Trophoblast cell (in vitro differentiated cells and primary cell): ENCODE measurements at regions not wholly inside any gene's neighbourhood (a gene's known extent, or its start where the extent isn't known, plus 50 kb on each side); places are given as distances from the start of the nearest gene placed in this dataset.

Experiments used
- DNase-seq, 2 donors: peaks; one replicate each; pipeline ENCODE4 v3.0.0-alpha.2; 2016
- H2AFZ ChIP-seq: 2 replicates; pipeline ENCODE4 v1.6.1; 2013; ENCODE audit warnings: low read length, moderate library complexity, mild to moderate bottlenecking; ENCODE audit not compliant: insufficient read depth, poor library complexity
- H2AK5ac ChIP-seq: 2 replicates; pipeline ENCODE4 v1.6.1; 2013; ENCODE audit warnings: mild to moderate bottlenecking, low read length
- H2BK120ac ChIP-seq: 2 replicates; pipeline ENCODE4 v1.6.1; 2013; ENCODE audit warnings: low read length, mild to moderate bottlenecking, moderate library complexity; ENCODE audit not compliant: insufficient read depth, poor library complexity
- H2BK12ac ChIP-seq: 2 replicates; pipeline ENCODE4 v1.6.1; 2013; ENCODE audit warnings: mild to moderate bottlenecking, low read length, moderate library complexity
- H2BK5ac ChIP-seq: 2 replicates; pipeline ENCODE4 v1.6.1; 2013; ENCODE audit warnings: low read length, low read depth, moderate library complexity, mild to moderate bottlenecking; ENCODE audit not compliant: poor library complexity
- H3K14ac ChIP-seq: 2 replicates; pipeline ENCODE4 v1.6.1; 2013; ENCODE audit warnings: mild to moderate bottlenecking, low read length
- H3K18ac ChIP-seq: 2 replicates; pipeline ENCODE4 v1.6.1; 2013; ENCODE audit warnings: mild to moderate bottlenecking, low read length
- H3K23ac ChIP-seq: 2 replicates; pipeline ENCODE4 v1.6.1; 2013; ENCODE audit warnings: low read length
- H3K27ac ChIP-seq: 2 replicates; pipeline ENCODE4 v1.5.1; 2013; ENCODE audit warnings: low read depth, mild to moderate bottlenecking, inconsistent platforms, low read length, moderate library complexity
- H3K27me3 ChIP-seq: 2 replicates; pipeline ENCODE4 v1.6.1; 2013; ENCODE audit warnings: inconsistent platforms, mild to moderate bottlenecking, low read length, moderate library complexity; ENCODE audit not compliant: insufficient read depth
- H3K36me3 ChIP-seq, 2 experiments: 1 replicate in 1 of 2; 2 replicates in 1 of 2; pipeline ENCODE4 v1.6.1; 2013; ENCODE audit warnings: low read length in 2 of 2, mild to moderate bottlenecking in 2 of 2, moderate library complexity in 1 of 2; ENCODE audit not compliant: insufficient read depth in 2 of 2, control insufficient read depth in 1 of 2
- H3K4ac ChIP-seq: 2 replicates; pipeline ENCODE4 v1.6.1; 2013; ENCODE audit warnings: low read depth, mild to moderate bottlenecking, low read length, moderate library complexity
- H3K4me1 ChIP-seq, 2 experiments: 1 replicate in 1 of 2; 2 replicates in 1 of 2; pipeline ENCODE4 v1.6.1; 2013; ENCODE audit warnings: low read length in 2 of 2, mild to moderate bottlenecking in 2 of 2, moderate library complexity in 1 of 2; ENCODE audit not compliant: insufficient read depth in 2 of 2, control insufficient read depth in 1 of 2
- H3K4me2 ChIP-seq: 2 replicates; pipeline ENCODE4 v1.6.1; 2013; ENCODE audit warnings: inconsistent platforms, mild to moderate bottlenecking, low read length, moderate library complexity
- H3K4me3 ChIP-seq: 2 replicates; pipeline ENCODE4 v1.5.1; 2013; ENCODE audit warnings: mild to moderate bottlenecking, low read depth, low read length, inconsistent platforms
- H3K79me1 ChIP-seq: one replicate; pipeline ENCODE4 v1.6.1; 2013; ENCODE audit warnings: low read length
- H3K79me2 ChIP-seq: 2 replicates; pipeline ENCODE4 v1.6.1; 2013; ENCODE audit warnings: low read length, mild to moderate bottlenecking; ENCODE audit not compliant: control insufficient read depth, insufficient read depth, poor library complexity
- H3K9ac ChIP-seq: 2 replicates; pipeline ENCODE4 v1.6.1; 2013; ENCODE audit warnings: mild to moderate bottlenecking, low read length
- H3K9me3 ChIP-seq: 2 replicates; pipeline ENCODE4 v1.6.1; 2013; ENCODE audit warnings: low read depth, mild to moderate bottlenecking, control low read depth, inconsistent platforms, low read length; ENCODE audit not compliant: insufficient read depth
- H4K12ac ChIP-seq: 2 replicates; pipeline ENCODE4 v1.6.1; 2013; ENCODE audit warnings: low read depth, mild to moderate bottlenecking, low read length, moderate library complexity
- H4K8ac ChIP-seq: 2 replicates; pipeline ENCODE4 v1.6.1; 2013; ENCODE audit warnings: low read depth, mild to moderate bottlenecking, low read length, moderate library complexity
- H4K91ac ChIP-seq: one replicate; pipeline ENCODE4 v1.6.1; 2013; ENCODE audit warnings: low read depth, mild to moderate bottlenecking, low read length, moderate library complexity
- WGBS: extraction: QIAGEN DNeasy Blood & Tissue Kit; methylation state at CpG from one replicate; pipeline ENCODE4 v1.1.7; 2013; ENCODE audit warnings: missing lambda C conversion rate; ENCODE audit not compliant: insufficient read length, insufficient coverage; ENCODE audit errors: extremely low coverage; 5-methylcytosine and 5-hydroxymethylcytosine counted together

- Histone ChIP-seq H3K4me1 (peaks cover 22 to 24% of the 10 kb centered on the region in 2 experiments), H3K79me2 (peaks cover 8% of the 10 kb centered on the region), H3K4ac (peak overlapping the region; percentile 50), H3K27me3 (no peaks in the 10 kb centered on the region), H3K4me2 (no peak overlapping the region), H3K18ac (peak overlapping the region; percentile 78), H2BK5ac (peak overlapping the region; percentile 33), H4K12ac (no peak overlapping the region), H4K8ac (peak overlapping the region; percentile 57), H2AK5ac (peak overlapping the region; percentile 69), H2BK12ac (peak overlapping the region; percentile 98), H3K36me3 (peaks cover 31 to 51% of the 10 kb centered on the region in 2 experiments), H2BK120ac (peak overlapping the region; percentile 48), H3K14ac (peak overlapping the region; percentile 85), H2AFZ (no peak overlapping the region), H3K27ac (peak overlapping the region; percentile 28), H3K9me3 (peaks cover 2% of the 10 kb centered on the region), H3K9ac (peak overlapping the region; percentile 21), H3K4me3 (no peak overlapping the region), H3K79me1 (peaks cover 61% of the 10 kb centered on the region), H4K91ac (peak overlapping the region; percentile 94), H3K23ac (no peak overlapping the region)
- no CpG with 5 or more reads among the region's 10 CpGs for WGBS
- no peak for DNase-seq
Measured at GRCh38 chr15:62841891-62842559, 200.5 kb upstream of the TPM1 start.

DNA sequence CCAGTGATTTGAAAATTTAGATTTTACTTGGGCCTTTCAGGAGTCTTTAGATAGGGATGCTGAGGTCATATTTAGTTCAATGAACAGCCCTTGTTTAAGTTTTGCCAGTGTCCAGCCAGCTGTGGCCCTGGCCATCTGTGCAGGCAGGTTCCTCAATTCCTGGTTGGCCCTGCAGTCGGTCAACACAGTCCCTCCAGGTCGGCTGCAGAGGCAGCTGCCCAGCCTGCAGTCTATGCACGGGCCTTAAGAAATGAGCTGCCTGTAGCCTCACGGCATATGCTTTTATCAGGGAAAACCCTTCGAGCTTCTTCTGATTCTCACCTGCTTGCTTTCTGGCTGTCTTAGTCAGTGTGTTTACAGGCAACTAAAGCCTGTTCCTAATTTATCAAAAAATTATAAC is 199.2 kb upstream of the TPM1 start:
- Histone ChIP-seq H2AK5ac (peak overlapping the region; percentile 67), H3K79me1 (peaks cover 68% of the 10 kb centered on the region), H3K23ac (no peak overlapping the region), H2BK12ac (peak overlapping the region; percentile 26), H4K8ac (peak overlapping the region; percentile 25), H3K9ac (no peak overlapping the region), H3K14ac (no peak overlapping the region), H3K4me1 (peaks cover 29 to 32% of the 10 kb centered on the region in 2 experiments), H3K4ac (peak overlapping the region; percentile 30), H2AFZ (no peak overlapping the region), H3K36me3 (peaks cover 27 to 43% of the 10 kb centered on the region in 2 experiments), H2BK5ac (peak overlapping the region; percentile 1), H3K18ac (peak overlapping the region; percentile 8), H3K79me2 (peaks cover 12% of the 10 kb centered on the region), H4K12ac (no peak overlapping the region), H3K9me3 (no peaks in the 10 kb centered on the region), H4K91ac (peak overlapping the region; percentile 83), H3K27me3 (no peaks in the 10 kb centered on the region), H3K4me2 (no peak overlapping the region), H3K27ac (peak overlapping the region; percentile 99), H2BK120ac (peak overlapping the region; percentile 74), H3K4me3 (no peak overlapping the region)
- no CpG with 5 or more reads among the region's 5 CpGs for WGBS
- DNase-seq: no peak

GRCh38 chr15:62844564-62845240 is 197.8 kb upstream of the TPM1 start:
- no CpG with 5 or more reads among the region's 10 CpGs for WGBS
- Histone ChIP-seq H3K23ac (no peak overlapping the region), H3K4me1 (peaks cover 35% of the 10 kb centered on the region in 2 experiments), H3K36me3 (peaks cover 22 to 30% of the 10 kb centered on the region in 2 experiments), H3K9me3 (no peaks in the 10 kb centered on the region), H2AFZ (no peak overlapping the region), H3K4me3 (no peak overlapping the region), H3K4me2 (no peak overlapping the region), H4K8ac (peak overlapping the region; percentile 18), H3K79me1 (peaks cover 79% of the 10 kb centered on the region), H4K12ac (no peak overlapping the region), H3K14ac (peak overlapping the region; percentile 63), H2BK120ac (peak overlapping the region; percentile 93), H2AK5ac (peak overlapping the region; percentile 49), H3K18ac (peak overlapping the region; percentile 35), H4K91ac (peak overlapping the region; percentile 96), H3K79me2 (peaks cover 17% of the 10 kb centered on the region), H3K9ac (no peak overlapping the region), H3K4ac (peak overlapping the region; percentile 73), H3K27ac (peak overlapping the region; percentile 99), H3K27me3 (no peaks in the 10 kb centered on the region), H2BK12ac (peak overlapping the region; percentile 91), H2BK5ac (peak overlapping the region; percentile 98)
- peak in 1 of 2 donors; percentile 23 for DNase-seq

DNA sequence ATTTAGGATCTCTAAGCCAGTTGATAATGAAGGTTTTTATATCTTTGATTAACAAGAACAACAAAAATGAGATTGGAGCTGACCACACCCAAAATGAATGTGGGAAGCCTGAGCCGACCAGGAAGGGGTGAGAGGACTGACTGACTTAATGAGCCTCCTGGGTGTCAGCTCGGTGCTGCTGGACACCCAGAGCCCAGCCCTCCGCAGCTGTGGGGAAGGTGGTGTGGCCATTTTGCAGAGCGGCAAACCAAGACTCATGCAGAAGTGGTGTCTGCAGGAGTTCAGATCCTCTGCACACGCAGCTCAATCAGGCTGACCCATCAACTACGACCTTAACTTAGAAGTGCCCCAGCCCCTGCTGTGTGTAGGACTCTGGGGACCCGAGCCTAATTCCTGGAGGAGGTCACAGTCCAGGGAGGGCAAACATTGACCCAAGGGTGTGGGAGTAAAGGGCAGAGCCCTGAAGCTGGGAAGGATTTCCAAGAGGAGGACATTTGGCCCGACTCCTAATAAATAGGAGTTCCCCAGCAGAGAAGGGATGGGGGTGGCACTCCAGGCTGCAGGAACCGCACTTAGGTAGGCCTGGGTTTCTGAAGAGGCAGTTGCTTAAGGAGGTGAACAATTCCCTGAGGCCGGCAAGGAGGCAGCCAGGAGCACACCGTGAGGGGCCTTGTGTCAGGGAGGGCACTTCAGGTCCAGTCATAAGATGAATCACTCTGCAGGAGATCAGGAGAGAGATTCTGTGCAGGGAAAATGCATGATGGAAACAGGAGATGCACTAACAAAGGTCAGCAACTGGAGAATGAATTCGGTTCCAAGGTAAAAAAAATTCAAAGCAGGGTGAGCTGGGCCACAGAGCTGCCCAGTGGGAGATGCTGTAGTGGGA is 197.1 kb upstream of the TPM1 start:
- peaks cover 80% of the 10 kb centered on the region for H3K79me1 ChIP-seq
- H2BK5ac ChIP-seq: peak overlapping the region; percentile 98
- no peak overlapping the region for H3K4me3 ChIP-seq
- H2BK12ac ChIP-seq: peak overlapping the region; percentile 97
- peak overlapping the region; percentile 100 for H4K91ac ChIP-seq
- H3K14ac ChIP-seq: peak overlapping the region; percentile 98
- peak overlapping the region; percentile 99 for H2BK120ac ChIP-seq
- H3K4me2 ChIP-seq: no peak overlapping the region
- no peaks in the 10 kb centered on the region for H3K9me3 ChIP-seq
- DNase-seq: peak; percentile 81 to 83
- peak overlapping the region; percentile 67 for H4K12ac ChIP-seq
- H2AFZ ChIP-seq: peak overlapping the region; percentile 6
- H3K27ac ChIP-seq: peak overlapping the region; percentile 99
- peak overlapping the region; percentile 95 for H2AK5ac ChIP-seq
- no peak overlapping the region for H3K9ac ChIP-seq
- peak overlapping the region; percentile 93 for H3K4ac ChIP-seq
- peak overlapping the region; percentile 94 for H3K18ac ChIP-seq
- peaks cover 21% of the 10 kb centered on the region for H3K79me2 ChIP-seq
- WGBS: no CpG with 5 or more reads among the region's 12 CpGs
- no peak overlapping the region for H3K23ac ChIP-seq
- peaks cover 15 to 22% of the 10 kb centered on the region in 2 experiments for H3K36me3 ChIP-seq
- peak overlapping the region; percentile 72 for H4K8ac ChIP-seq
- no peaks in the 10 kb centered on the region for H3K27me3 ChIP-seq
- H3K4me1 ChIP-seq: peaks cover 39 to 40% of the 10 kb centered on the region in 2 experiments
